ENCODE measurements at regions not wholly inside any gene's neighbourhood (a gene's known extent, or its start where the extent isn't known, plus 50 kb on each side); places are given as distances from the start of the nearest gene placed in this dataset.

DNA sequence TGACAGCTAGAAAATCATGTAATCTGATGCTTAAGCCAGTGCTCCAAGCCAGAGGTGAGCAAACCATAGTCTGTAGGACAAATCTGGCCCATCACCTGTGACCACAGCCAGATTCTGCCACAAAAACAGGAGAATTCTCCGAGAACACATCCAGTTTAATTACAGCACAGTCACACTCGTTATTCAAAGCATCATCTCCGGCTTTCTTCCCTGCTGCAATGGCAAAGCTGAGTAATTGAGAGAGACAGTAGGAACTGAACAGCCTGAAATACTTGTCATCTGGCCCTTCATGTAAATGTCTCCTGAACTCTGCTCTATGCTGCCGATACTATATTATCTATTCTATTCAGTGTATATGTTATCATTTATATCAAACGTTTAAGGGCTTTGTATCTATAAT, 121.4 kb upstream of the FOXF1 start:
- BruUV-seq (replicated peaks) = no TSS peak
- TF ChIP-seq, protein P1, sequence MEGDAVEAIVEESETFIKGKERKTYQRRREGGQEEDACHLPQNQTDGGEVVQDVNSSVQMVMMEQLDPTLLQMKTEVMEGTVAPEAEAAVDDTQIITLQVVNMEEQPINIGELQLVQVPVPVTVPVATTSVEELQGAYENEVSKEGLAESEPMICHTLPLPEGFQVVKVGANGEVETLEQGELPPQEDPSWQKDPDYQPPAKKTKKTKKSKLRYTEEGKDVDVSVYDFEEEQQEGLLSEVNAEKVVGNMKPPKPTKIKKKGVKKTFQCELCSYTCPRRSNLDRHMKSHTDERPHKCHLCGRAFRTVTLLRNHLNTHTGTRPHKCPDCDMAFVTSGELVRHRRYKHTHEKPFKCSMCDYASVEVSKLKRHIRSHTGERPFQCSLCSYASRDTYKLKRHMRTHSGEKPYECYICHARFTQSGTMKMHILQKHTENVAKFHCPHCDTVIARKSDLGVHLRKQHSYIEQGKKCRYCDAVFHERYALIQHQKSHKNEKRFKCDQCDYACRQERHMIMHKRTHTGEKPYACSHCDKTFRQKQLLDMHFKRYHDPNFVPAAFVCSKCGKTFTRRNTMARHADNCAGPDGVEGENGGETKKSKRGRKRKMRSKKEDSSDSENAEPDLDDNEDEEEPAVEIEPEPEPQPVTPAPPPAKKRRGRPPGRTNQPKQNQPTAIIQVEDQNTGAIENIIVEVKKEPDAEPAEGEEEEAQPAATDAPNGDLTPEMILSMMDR (IDR thresholded peaks at IDR 0.05; ENCODE audit: insufficient read depth in 1 of 2, low read depth in 1 of 2, low read length in 1 of 2, severe bottlenecking in 1 of 2, unreplicated experiment in 1 of 2) = no peak
- Mint-ChIP-seq H3K9me3 (ENCODE audit: unreplicated experiment) (peaks cover 4% of the 10 kb centered on the region), H3K4me3 (ENCODE audit: unreplicated experiment) (no peak overlapping the region), H3K36me3 (ENCODE audit: insufficient read depth, unreplicated experiment) (no peaks in the 10 kb centered on the region), H3K27me3 (ENCODE audit: insufficient read depth, unreplicated experiment) (peaks cover 10% of the 10 kb centered on the region), H3K27ac (ENCODE audit: unreplicated experiment) (no peak overlapping the region), H3K4me1 (ENCODE audit: low read depth, unreplicated experiment) (peaks cover 2% of the 10 kb centered on the region)
- POLR2A ChIA-PET = no interaction called here
- no peaks in the 10 kb centered on the region for H3K36me3 ChIP-seq (ENCODE audit: control insufficient read depth, insufficient read depth, low read length)
- H3K9me3 ChIP-seq = no peaks in the 10 kb centered on the region
- intact Hi-C loops (cut with micrococcal nuclease; ENCODE audit: unreplicated experiment) = no loop called here
- CTCF ChIA-PET = no interaction called here
- no peaks in the 10 kb centered on the region for H3K27me3 ChIP-seq (replicated peaks; ENCODE audit: control insufficient read depth, insufficient read depth, low read length)
- H3K4me1 ChIP-seq = peaks cover 4% of the 10 kb centered on the region
- H3K4me3 ChIP-seq (ENCODE audit: low read depth, low read length) = no peak overlapping the region
- DNase-seq = no peak

DNA sequence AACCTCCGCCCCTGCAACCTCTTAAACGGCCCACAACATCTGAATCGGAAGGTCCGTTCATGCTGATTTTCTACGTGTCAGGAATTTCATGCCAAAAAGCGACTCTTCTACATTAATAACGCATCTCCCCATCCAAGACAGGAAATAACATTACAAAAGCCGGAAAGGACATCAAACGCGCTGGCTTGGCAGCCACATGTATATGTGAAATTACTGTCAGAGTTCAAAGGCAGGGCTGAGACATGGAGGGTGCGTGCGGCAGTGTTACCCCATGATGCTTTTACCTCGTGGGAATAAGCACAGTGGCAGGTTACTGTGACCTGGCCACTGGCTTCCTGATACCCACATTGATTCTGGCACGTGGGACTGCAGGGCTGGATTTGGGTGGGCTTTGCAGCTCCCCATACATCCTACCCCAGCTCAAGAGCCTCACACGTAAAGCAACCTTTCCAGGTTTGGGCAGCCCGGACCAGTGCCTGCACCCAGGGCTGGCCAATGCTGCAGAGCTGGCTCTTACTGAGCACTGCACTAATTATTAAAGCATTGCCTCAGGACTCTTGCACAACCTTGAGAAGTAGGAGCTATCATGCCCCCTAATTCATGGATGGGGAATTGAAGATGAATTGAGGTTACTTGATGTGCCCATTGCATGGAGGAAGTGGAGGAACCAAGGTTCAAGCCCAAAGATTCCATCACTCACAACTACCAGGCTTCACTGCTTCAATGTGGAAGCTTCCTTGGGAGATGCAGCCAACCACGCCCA, 120.6 kb upstream of the FOXF1 start:
- no peak for DNase-seq
- H3K9me3 Mint-ChIP-seq (ENCODE audit: unreplicated experiment) = no peaks in the 10 kb centered on the region
- peaks cover 10% of the 10 kb centered on the region for H3K27me3 Mint-ChIP-seq (ENCODE audit: insufficient read depth, unreplicated experiment)
- Histone ChIP-seq H3K4me1 (no peaks in the 10 kb centered on the region), H3K4me3 (ENCODE audit: low read depth, low read length) (no peak overlapping the region), H3K36me3 (ENCODE audit: control insufficient read depth, insufficient read depth, low read length) (no peaks in the 10 kb centered on the region), H3K27me3 (replicated peaks; ENCODE audit: control insufficient read depth, insufficient read depth, low read length) (no peaks in the 10 kb centered on the region), H3K9me3 (no peaks in the 10 kb centered on the region)
- POLR2A ChIA-PET = no interaction called here
- no peaks in the 10 kb centered on the region for H3K36me3 Mint-ChIP-seq (ENCODE audit: insufficient read depth, unreplicated experiment)
- TF ChIP-seq, protein P1 (IDR thresholded peaks at IDR 0.05; ENCODE audit: insufficient read depth in 1 of 2, low read depth in 1 of 2, low read length in 1 of 2, severe bottlenecking in 1 of 2, unreplicated experiment in 1 of 2) = no peak
- H3K4me3 Mint-ChIP-seq (ENCODE audit: unreplicated experiment) = no peak overlapping the region
- no peaks in the 10 kb centered on the region for H3K4me1 Mint-ChIP-seq (ENCODE audit: low read depth, unreplicated experiment)
- H3K27ac Mint-ChIP-seq (ENCODE audit: unreplicated experiment) = no peak overlapping the region
- no TSS peak for BruUV-seq (replicated peaks)
- CTCF ChIA-PET = no interaction called here
- intact Hi-C loops (cut with micrococcal nuclease; ENCODE audit: unreplicated experiment) = no loop called here

DNA sequence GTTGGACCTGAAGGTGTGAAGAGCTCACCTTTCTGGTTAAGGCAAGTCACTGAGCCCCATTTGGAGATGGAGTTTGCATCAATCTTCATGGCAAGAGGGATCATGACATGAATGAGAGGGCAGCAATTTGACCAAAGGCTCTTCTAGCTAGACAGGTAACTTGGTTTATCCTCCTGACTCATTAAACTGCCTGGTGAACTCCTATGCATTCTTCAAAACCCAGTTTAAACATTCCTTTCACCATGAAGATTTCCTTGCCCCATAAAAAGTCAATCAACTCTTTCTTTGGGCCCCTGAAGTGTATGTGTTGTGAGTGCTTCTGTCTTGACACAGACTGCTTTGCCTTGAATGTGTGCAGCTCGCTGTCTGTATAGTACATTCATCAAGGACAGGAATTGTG, 120.0 kb upstream of the FOXF1 start:
- ChIA-PET POLR2A (no interaction called here), CTCF (no interaction called here)
- no peaks in the 10 kb centered on the region for H3K27me3 ChIP-seq (replicated peaks; ENCODE audit: control insufficient read depth, insufficient read depth, low read length)
- Mint-ChIP-seq H3K9me3 (ENCODE audit: unreplicated experiment) (no peaks in the 10 kb centered on the region), H3K27ac (ENCODE audit: unreplicated experiment) (no peak overlapping the region), H3K36me3 (ENCODE audit: insufficient read depth, unreplicated experiment) (no peaks in the 10 kb centered on the region), H3K4me1 (ENCODE audit: low read depth, unreplicated experiment) (no peaks in the 10 kb centered on the region), H3K27me3 (ENCODE audit: insufficient read depth, unreplicated experiment) (peaks cover 10% of the 10 kb centered on the region), H3K4me3 (ENCODE audit: unreplicated experiment) (no peak overlapping the region)
- DNase-seq = no peak
- TF ChIP-seq, protein P1 (IDR thresholded peaks at IDR 0.05; ENCODE audit: insufficient read depth in 1 of 2, low read depth in 1 of 2, low read length in 1 of 2, severe bottlenecking in 1 of 2, unreplicated experiment in 1 of 2) = no peak
- H3K9me3 ChIP-seq = no peaks in the 10 kb centered on the region
- no peaks in the 10 kb centered on the region for H3K4me1 ChIP-seq
- BruUV-seq (replicated peaks) = no TSS peak
- H3K4me3 ChIP-seq (ENCODE audit: low read depth, low read length) = no peak overlapping the region
- no peaks in the 10 kb centered on the region for H3K36me3 ChIP-seq (ENCODE audit: control insufficient read depth, insufficient read depth, low read length)
- intact Hi-C loops (cut with micrococcal nuclease; ENCODE audit: unreplicated experiment) = no loop called here
